Stimulated activated memory B cell treated with anti-CD40 and anti-IgM and Interleukin-4, amounts not matched to agents 10 μg/mL and 1 μg/mL and 100 μg/mL, for 72 hours (primary cell): ENCODE measurements at regions not wholly inside any gene's neighbourhood (a gene's known extent, or its start where the extent isn't known, plus 50 kb on each side); places are given as distances from the start of the nearest gene placed in this dataset.

ENCODE experiments used
- ATAC-seq: fragments of 150-1000 bp; cut with Tn5 transposase; 2 replicates; pipeline ENCODE4 v1.10.0; 2021
- H3K27ac Mint-ChIP-seq: one replicate; pipeline ENCODE4 v1.8.0; 2022; ENCODE audit warnings: mild to moderate bottlenecking, mixed read lengths
- H3K27me3 Mint-ChIP-seq: one replicate; pipeline ENCODE4 v1.8.0; 2022; ENCODE audit warnings: mixed read lengths
- H3K36me3 Mint-ChIP-seq: one replicate; pipeline ENCODE4 v1.8.0; 2022; ENCODE audit warnings: mixed read lengths
- H3K4me1 Mint-ChIP-seq: one replicate; pipeline ENCODE4 v1.8.0; 2022; ENCODE audit warnings: mixed read lengths
- H3K4me3 Mint-ChIP-seq: one replicate; pipeline ENCODE4 v1.8.0; 2022; ENCODE audit warnings: mild to moderate bottlenecking, moderate library complexity, mixed read lengths
- H3K9me3 Mint-ChIP-seq: one replicate; pipeline ENCODE4 v1.8.0; 2022; ENCODE audit warnings: mixed read lengths

- Mint-ChIP-seq H3K36me3 (no peaks in the 10 kb centered on the region), H3K27ac (no peak overlapping the region)
Measured at GRCh38 chr4:120177603-120178002, 111.0 kb upstream of the MAD2L1 start.

GRCh38 chr4:120175272-120175671 is 108.6 kb upstream of the MAD2L1 start:
- no peak for ATAC-seq
- no peaks in the 10 kb centered on the region for H3K4me1 Mint-ChIP-seq
- H3K9me3 Mint-ChIP-seq, result peaks cover 3% of the 10 kb centered on the region
- H3K36me3 Mint-ChIP-seq, result no peaks in the 10 kb centered on the region
- H3K27me3 Mint-ChIP-seq, result peaks cover 23% of the 10 kb centered on the region
- no peak overlapping the region for H3K27ac Mint-ChIP-seq
- H3K4me3 Mint-ChIP-seq, result no peak overlapping the region

More at GRCh38 chr4:120177603-120178002, 111.0 kb upstream of the MAD2L1 start:
- Mint-ChIP-seq H3K9me3 (peaks cover 8% of the 10 kb centered on the region), H3K27me3 (peaks cover 23% of the 10 kb centered on the region), H3K4me3 (no peak overlapping the region), H3K4me1 (no peaks in the 10 kb centered on the region)
- ATAC-seq, result no peak

- no peak overlapping the region for H3K27ac Mint-ChIP-seq
Measured at GRCh38 chr4:120163895-120164294, 97.2 kb upstream of the MAD2L1 start.

GRCh38 chr4:120158841-120159463 is 92.3 kb upstream of the MAD2L1 start:
- H3K27ac Mint-ChIP-seq, result no peak overlapping the region
- no peaks in the 10 kb centered on the region for H3K4me1 Mint-ChIP-seq
- H3K9me3 Mint-ChIP-seq, result no peaks in the 10 kb centered on the region
- no peak for ATAC-seq
- H3K4me3 Mint-ChIP-seq, result no peak overlapping the region
- no peaks in the 10 kb centered on the region for H3K36me3 Mint-ChIP-seq
- H3K27me3 Mint-ChIP-seq, result no peaks in the 10 kb centered on the region

More at GRCh38 chr4:120163895-120164294, 97.2 kb upstream of the MAD2L1 start:
- H3K27me3 Mint-ChIP-seq, result no peaks in the 10 kb centered on the region
- H3K9me3 Mint-ChIP-seq, result no peaks in the 10 kb centered on the region
- no peaks in the 10 kb centered on the region for H3K4me1 Mint-ChIP-seq
- H3K36me3 Mint-ChIP-seq, result no peaks in the 10 kb centered on the region
- no peak for ATAC-seq
- H3K4me3 Mint-ChIP-seq, result no peak overlapping the region

- H3K4me1 Mint-ChIP-seq, result no peaks in the 10 kb centered on the region
- H3K27ac Mint-ChIP-seq, result no peak overlapping the region
- no peaks in the 10 kb centered on the region for H3K9me3 Mint-ChIP-seq
- H3K36me3 Mint-ChIP-seq, result no peaks in the 10 kb centered on the region
- ATAC-seq, result no peak
- H3K4me3 Mint-ChIP-seq, result no peak overlapping the region
- no peaks in the 10 kb centered on the region for H3K27me3 Mint-ChIP-seq
Measured at GRCh38 chr4:120158046-120158445, 91.4 kb upstream of the MAD2L1 start.

GRCh38 chr4:120156120-120156718 is 89.6 kb upstream of the MAD2L1 start:
- Mint-ChIP-seq H3K27me3 (no peaks in the 10 kb centered on the region), H3K9me3 (no peaks in the 10 kb centered on the region), H3K27ac (no peak overlapping the region), H3K4me1 (no peaks in the 10 kb centered on the region), H3K4me3 (no peak overlapping the region), H3K36me3 (no peaks in the 10 kb centered on the region)
- ATAC-seq, result peak; percentile 53

- no peaks in the 10 kb centered on the region for H3K36me3 Mint-ChIP-seq
- ATAC-seq, result no peak
- no peak overlapping the region for H3K4me3 Mint-ChIP-seq
- H3K27me3 Mint-ChIP-seq, result no peaks in the 10 kb centered on the region
- H3K9me3 Mint-ChIP-seq, result no peaks in the 10 kb centered on the region
- H3K27ac Mint-ChIP-seq, result no peak overlapping the region
- no peaks in the 10 kb centered on the region for H3K4me1 Mint-ChIP-seq
Measured at GRCh38 chr4:120155287-120155686, 88.6 kb upstream of the MAD2L1 start.

- Mint-ChIP-seq H3K4me3 (no peak overlapping the region), H3K9me3 (peaks cover 4% of the 10 kb centered on the region), H3K4me1 (no peaks in the 10 kb centered on the region), H3K36me3 (no peaks in the 10 kb centered on the region), H3K27me3 (no peaks in the 10 kb centered on the region), H3K27ac (no peak overlapping the region)
- ATAC-seq, result peak; percentile 40
Measured at GRCh38 chr4:120144634-120145033, 78.0 kb upstream of the MAD2L1 start.

GRCh38 chr4:120144041-120144440 is 77.4 kb upstream of the MAD2L1 start:
- Mint-ChIP-seq H3K36me3 (no peaks in the 10 kb centered on the region), H3K4me1 (no peaks in the 10 kb centered on the region), H3K9me3 (peaks cover 4% of the 10 kb centered on the region), H3K27ac (no peak overlapping the region), H3K27me3 (no peaks in the 10 kb centered on the region), H3K4me3 (no peak overlapping the region)
- ATAC-seq, result no peak

- ATAC-seq, result no peak
- H3K9me3 Mint-ChIP-seq, result peaks cover 4% of the 10 kb centered on the region
- no peak overlapping the region for H3K27ac Mint-ChIP-seq
- no peak overlapping the region for H3K4me3 Mint-ChIP-seq
- no peaks in the 10 kb centered on the region for H3K27me3 Mint-ChIP-seq
- H3K4me1 Mint-ChIP-seq, result no peaks in the 10 kb centered on the region
- H3K36me3 Mint-ChIP-seq, result no peaks in the 10 kb centered on the region
Measured at GRCh38 chr4:120139392-120139791, 72.7 kb upstream of the MAD2L1 start.

GRCh38 chr4:120132935-120133334 is 66.3 kb upstream of the MAD2L1 start:
- no peak for ATAC-seq
- Mint-ChIP-seq H3K4me1 (no peaks in the 10 kb centered on the region), H3K36me3 (no peaks in the 10 kb centered on the region), H3K27ac (no peak overlapping the region), H3K27me3 (no peaks in the 10 kb centered on the region), H3K4me3 (no peak overlapping the region), H3K9me3 (no peaks in the 10 kb centered on the region)

- no peak overlapping the region for H3K27ac Mint-ChIP-seq
- no peaks in the 10 kb centered on the region for H3K27me3 Mint-ChIP-seq
- H3K4me3 Mint-ChIP-seq, result no peak overlapping the region
- no peaks in the 10 kb centered on the region for H3K36me3 Mint-ChIP-seq
- no peak for ATAC-seq
- no peaks in the 10 kb centered on the region for H3K9me3 Mint-ChIP-seq
- H3K4me1 Mint-ChIP-seq, result no peaks in the 10 kb centered on the region
Measured at GRCh38 chr4:120130786-120131185, 64.1 kb upstream of the MAD2L1 start.
